AG09319 (cell line): ENCODE measurements at regions not wholly inside any gene's neighbourhood (a gene's known extent, or its start where the extent isn't known, plus 50 kb on each side); places are given as distances from the start of the nearest gene placed in this dataset.

ENCODE experiments used
- DNase-seq: peaks from one replicate; pipeline ENCODE4 v3.0.0-alpha.2; 2010; ENCODE audit warnings: low read depth; ENCODE audit errors: extremely low read depth
- CTCF ChIP-seq: IDR thresholded peaks from 2 replicates; pipeline ENCODE4 v1.5.1; 2011; ENCODE audit warnings: low read depth, mild to moderate bottlenecking, inconsistent platforms, low read length, moderate library complexity

- TF ChIP-seq CTCF = no peak
- DNase-seq = no peak
Measured at GRCh38 chr6:170151321-170151771, 139.5 kb downstream of the DLL1 start.

- TF ChIP-seq CTCF = no peak
- DNase-seq = no peak
Measured at GRCh38 chr6:170150590-170150945, 140.3 kb downstream of the DLL1 start.

DNA sequence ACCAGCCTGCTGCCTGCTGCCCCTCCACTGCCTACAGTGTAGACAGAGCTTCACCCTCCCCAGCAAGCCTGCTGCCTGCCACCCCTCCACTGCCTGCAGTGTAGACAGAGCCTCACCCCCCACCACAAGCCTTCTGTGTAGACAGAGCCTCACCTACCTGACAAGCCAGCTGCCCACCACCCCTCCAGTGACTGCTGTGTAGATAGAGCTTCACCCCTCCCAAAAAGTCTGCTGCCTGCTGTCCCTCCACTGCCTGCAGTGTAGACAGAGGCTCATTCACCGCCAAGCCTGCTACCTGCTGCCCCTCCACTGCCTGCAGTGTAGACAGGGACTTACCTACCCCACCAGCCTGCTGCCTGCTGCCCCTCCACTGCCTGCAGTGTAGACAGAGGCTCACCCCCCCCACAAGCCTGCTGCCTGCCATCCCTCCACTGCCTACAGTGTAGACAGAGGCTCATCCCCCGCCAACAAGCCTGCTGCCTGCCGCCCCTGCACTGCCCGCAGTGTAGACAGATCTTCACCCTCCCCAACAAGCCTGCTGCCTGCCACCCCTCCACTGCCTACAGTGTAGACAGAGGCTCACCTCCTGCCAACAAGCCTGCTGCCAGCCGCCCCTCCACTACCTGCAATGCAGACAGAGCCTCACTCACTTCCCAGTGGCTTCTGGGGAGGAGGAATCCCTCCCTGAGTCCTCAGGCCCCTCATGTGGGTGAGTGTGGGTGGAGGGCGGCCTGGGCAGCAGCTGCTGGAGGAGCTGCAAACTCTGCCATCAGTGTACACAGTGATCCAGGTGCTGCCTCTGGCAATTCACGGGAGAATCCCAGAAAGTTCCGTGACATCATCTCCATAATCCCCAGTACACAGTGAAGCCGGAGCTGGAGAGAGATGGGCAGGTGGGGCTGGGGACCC lies 140.9 kb downstream of the DLL1 start:
- DNase-seq = no peak
- TF ChIP-seq CTCF = no peak

- DNase-seq = no peak
- no peak for TF ChIP-seq CTCF
Measured at GRCh38 chr6:170148709-170149470, 142.0 kb downstream of the DLL1 start.

DNA sequence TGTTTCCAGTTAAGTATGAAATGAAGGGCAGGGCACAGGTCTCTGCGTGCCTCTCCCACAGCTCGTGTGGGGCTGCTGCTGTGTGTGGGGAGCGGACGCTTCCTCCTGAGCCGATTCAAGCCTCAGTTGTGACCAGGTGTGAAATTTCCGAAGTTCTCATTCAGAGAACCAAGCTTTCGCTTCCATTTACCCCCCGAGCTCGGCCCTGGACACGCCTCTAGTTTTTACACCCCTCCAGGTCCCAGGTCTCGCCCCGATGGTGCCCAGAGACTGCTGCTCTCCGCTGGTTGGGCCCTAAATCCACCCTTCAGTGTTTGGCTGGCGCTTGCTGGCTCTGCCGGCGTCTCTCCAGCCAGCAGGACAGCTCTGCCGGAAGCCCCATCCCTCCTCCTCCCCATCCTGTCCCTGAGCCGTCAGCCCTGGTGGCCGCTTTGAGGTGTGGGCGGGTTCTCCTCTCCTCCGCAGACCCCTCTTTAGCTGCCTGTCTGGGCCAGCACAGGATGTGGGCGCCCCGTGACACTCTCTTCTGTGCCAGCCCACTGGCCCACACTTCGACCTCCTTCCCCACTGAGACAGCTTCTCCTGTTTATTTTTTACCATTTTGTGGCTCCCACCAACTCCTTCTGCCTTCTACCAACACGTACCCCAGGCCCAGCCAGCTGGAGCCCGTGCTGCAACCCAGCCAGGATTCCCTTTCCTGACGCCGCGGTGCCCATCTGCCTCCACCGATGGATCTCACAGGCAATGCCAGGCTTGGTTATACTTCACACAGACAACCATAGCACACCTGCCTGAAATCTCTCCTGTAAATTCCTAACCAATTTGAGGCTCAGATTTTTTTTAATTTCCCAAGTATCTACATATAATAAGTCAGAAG lies 142.8 kb downstream of the DLL1 start:
- no peak for DNase-seq
- TF ChIP-seq CTCF = no peak

GRCh38 chr6:170147056-170147787 lies 143.7 kb downstream of the DLL1 start:
- no peak for TF ChIP-seq CTCF

More at GRCh38 chr6:170147056-170147787, 143.7 kb downstream of the DLL1 start:
- no peak for DNase-seq
